ENCODE measurements at regions not wholly inside any gene's neighbourhood (a gene's known extent, or its start where the extent isn't known, plus 50 kb on each side); places are given as distances from the start of the nearest gene placed in this dataset.
"Not testable (repeated sequence)": the region's sequence is repeated elsewhere in the genome, so short reads cannot be mapped to it uniquely, and the experiment has no call there.

DNA sequence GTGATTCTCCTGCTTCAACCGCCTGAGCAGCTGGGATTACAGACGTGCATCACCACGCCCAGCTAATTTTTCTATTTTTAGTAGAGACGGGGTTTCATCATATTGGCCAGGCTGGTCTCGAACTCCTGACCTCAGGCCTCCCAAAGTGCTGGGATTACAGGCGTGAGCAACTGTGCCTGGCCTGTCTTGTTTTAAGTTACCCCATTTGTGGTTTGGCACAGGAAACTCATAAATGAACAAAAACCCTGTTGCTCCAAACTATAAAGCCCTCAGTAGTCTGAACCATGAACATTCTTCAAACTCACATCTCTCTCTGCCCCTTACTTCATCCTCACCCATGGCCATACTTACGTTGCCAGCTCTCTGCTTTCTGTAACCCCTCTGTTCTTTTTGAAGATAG lies 61.7 kb downstream of the RHOU start:
- not testable (repeated sequence) for ATAC-seq

DNA sequence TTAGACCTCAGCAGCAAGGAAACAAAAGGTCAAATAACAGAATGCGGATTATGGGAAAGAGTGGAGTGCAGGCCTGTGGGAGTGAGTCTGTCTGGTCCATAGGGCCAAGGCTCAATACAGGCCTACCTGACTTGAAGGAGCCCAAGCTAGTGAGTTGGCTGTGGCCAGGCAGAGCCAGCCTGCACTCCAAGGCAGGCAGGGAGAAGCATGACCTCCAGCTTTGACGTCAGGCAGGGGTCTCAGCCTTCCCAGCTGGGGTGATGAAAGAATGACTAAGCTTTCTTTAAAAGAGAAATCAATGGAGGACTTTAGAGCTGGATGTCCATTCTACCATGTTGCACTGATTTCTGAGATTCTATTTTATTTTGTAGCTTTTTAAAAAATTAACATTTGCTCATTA lies 62.8 kb downstream of the RHOU start:
- ATAC-seq: no peak

DNA sequence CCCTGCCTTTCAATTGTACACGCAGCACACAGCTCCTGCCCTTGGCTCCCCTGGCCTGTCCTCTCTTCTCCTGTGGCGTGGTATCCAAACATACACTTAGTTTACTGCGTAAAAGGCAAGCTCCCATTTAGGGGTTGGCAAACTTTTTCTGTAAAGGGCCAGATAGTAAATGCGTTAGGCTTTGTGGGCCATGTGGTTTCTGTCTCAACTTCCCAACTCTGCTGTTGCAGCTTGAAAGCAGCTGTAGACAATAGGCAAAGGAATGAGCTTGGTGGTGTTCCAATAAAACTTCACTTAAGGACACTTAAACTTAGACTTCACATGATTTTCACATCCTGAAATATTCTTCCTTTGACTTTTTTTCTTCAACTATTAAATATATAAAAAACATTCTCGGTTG lies 63.3 kb downstream of the RHOU start:
- no peak for ATAC-seq

DNA sequence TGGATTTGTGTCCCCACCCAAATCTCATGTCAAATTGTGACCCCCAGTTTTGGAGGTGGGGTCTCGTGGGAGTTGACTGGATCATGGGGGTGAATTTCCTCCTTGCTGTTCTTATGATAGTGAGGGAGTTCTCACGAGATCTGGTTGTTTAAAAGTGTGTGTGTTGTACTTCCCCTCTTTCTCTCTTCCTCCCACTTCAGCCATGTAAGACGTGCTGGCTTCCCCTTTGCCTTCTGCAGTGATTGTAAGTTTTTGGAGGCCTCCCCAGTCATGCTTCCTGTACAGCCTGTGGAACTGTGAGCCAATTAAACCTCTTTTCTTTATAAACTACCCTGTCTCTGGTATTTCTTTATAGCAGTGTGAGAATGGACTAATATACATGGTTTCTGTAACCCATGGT lies 64.6 kb downstream of the RHOU start:
- ATAC-seq: no peak

DNA sequence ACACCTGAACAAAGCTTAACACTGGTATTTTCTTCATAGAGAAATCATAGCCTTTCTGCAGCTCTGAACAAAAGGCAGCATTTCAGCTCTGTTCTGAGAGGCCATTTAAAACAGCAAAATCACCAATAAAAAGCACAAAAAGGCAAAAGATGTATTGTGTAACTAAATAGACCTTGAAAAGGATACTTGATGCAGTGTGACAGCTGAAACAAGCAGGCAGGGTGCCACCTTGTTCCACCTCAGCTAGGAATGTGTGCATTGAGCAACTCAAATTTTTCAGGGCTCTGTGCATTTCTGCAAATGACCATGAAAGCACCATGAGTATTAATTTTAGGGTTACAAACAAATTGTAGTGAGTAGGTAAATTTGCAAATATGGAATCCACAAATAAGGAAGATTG lies 65.8 kb downstream of the RHOU start:
- no peak for ATAC-seq

DNA sequence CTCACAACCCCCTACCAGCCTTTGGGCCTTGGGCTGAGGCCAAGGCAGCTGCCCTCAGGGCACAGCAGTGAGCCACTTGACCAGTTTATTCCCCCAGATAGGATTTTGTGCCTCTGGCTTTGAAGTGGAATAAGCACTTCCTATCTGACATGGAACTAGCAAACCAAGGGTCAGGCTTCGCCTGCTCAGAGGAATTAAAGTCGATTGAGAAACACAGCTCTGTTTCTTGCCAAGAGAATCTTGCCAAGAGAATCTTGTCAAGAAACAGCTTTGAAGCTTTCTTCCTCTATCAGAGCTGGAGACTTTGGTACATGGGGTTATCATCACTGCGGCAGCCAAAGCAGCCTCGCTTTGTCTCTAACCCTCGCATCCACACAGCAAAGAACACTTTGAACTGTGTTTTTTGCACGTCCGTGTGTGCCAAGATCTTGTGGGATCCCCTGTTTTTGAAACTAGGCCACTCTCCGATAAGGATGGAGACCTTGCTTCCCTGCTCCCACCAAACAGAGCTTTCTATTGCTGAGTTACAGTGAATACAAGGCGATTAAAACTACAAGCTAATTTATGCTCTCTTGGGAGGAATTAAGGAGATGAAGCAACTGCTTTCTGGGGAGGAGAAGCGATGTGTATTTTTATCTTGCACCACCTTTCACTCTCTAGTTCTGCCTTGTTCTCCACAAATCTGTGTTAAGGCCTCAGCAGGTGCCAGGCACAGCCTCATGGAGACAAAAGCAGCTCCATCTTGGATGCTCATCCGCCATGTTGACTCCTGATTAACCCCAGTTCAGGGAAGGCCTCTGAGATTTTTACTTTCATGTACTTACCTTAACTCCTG lies 67.3 kb downstream of the RHOU start:
- ATAC-seq: no peak

DNA sequence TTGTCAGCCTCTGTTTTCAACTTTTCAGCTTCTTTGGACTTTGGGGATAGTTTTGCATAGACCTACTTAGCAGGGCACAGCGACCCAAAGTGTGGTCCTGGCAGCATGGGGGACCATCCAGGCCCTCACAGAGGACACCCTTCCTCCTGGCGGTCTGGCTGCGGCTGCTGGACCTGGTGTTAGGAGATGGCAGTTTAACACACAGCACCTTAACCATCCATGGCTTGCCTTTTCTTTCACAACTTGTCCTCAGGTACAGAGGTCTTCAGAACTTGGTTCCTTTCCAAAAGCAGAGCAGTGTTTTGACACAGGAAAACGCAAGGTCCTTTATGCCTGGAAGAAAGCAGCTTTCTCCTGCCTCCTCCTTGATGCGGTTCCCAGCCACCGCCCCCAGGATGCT lies 68.1 kb downstream of the RHOU start:
- no peak for ATAC-seq

DNA sequence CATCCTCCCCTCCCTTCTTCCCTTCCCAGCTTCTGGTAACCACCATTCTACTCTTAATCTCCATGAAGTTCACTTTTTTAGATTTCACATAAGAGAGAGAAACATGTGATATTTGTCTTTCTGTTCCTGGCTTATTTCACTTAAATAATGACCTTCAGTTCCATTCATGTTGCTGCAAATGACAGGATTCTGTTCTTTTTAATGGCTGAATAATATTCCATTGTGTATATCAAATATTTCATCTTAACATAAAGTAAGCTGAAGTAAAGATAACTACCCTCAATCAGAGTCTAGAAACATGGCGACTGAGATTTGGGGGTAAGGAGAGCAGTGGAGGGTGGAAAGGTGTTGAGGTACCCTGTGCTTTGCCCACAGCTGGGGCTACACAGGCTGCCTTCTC lies 68.9 kb downstream of the RHOU start:
- ATAC-seq: no peak

DNA sequence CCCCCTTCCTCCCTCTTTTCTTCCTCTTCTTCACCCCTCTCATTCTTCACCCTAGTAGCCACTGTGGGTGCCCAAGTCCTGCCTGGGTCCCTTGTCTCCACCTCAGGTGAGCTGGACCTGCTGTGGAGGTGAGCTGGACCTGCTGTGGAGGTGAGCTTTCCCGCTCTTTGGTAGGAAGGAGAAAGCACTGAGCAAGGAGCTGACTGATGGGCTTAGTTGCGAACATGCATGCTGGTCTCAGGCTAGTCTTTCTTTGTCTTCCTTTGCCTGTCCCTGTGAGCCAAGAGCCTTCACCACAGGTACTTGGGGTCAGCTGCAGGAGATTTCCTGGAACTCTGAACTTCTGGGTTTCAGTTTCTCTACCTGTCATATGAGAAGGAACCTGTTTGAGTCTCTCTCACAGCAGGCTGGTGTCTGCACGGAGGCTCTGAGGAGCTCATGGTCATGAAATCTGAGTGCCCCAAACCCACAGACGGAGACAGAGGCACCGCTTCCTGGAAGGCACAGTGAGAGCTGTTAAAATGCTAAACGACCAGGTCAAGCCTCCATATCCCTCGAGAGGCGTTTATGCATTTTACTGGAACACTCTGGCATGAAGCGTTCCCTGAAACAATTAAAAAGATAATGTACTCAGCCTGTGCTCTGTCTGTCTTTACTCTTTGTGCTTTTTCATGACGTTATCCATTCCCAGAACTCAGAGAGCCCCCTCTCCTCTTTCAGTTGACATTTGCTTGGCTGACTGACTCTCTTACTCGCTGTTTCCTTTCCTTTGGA lies 69.5 kb downstream of the RHOU start:
- peak; percentile 76 to 80 for ATAC-seq

DNA sequence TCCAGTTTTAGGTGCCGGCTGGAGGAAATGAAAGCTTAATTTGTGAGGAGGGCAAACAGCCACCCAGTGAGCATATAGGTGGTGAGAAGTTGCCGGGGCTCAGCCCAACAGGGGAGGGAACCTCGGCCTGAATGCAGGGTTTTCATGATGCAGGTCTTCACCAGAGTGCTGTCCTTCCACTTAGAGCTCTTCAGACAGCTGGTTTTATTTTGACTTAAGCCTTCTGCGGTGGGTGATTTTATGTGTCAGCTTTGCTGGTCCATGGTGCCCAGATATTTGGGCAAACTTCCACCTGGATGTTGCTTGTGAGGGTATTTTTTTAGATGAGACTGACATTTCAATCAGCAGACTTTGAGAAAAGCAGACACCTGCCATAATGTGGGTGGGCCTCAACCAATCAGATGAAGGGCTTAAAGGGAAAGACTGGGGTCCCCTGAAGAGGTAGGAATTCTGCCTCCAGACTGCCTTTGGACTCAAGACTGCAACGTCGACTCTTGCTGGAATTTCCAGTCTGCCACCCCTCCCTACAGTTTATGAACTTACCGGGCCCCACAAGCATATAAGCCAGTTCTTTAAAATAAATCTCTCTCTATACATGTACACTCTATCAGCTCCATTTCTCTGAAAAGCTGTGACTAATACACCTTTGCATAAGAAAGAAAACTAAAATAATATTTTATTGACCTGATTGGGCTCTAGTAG lies 72.8 kb downstream of the RHOU start:
- no peak for ATAC-seq

DNA sequence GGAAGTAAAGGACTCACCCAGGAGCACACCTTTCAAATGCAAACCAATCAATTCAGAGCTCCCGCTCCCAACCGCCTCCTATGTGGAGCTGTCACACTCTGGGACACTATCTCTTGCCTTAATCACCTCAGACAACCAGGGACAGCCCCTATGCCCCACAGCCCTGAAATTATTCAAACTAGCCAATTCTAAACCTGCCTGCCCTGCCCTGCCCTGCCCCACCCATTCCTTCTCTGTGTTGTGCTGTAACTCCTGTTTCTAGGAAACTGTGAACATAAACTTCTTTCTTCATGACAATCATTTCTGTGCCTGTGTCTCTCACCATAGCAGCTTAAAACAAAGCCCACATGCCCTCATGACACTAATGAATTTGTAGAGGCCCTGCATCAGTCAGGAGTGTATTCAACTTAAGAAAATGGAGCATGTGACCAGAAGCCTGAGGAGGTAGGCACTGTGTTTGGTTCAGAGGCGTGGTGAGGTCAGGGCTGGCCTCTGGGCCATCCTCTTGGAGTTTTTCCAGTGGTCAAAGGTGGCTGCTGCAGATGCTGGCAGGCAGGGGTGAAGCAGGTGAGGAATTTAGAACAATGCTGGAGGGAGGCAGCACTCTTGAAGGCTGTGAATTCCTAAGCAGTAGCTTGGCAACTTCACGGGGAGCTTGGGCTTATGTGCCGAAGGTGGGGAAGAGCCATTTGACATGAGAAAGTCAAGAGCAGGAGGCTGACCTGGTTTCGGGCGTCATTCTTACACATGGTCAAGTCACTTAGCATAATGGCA lies 74.5 kb downstream of the RHOU start:
- peak; percentile 24 to 59 for ATAC-seq

DNA sequence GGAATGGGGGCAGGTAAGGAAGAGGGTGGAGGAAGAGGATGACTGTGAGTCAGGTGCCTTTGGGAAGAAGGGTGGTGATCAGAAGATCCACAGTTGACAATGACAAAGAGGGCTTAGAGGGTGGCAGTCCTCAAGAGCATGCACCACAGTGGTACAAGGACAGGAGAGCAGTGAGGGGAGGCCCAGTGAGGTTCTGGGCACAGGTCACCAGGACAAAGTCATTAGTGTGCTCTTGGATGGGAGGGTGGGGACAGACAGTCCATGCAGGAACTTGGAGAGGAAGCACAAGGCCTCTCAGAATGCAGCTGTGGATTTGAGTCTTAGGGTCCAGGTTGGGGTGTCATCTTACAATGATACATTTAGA lies 75.1 kb downstream of the RHOU start:
- ATAC-seq: peak in 1 of 2 donors; percentile 17

DNA sequence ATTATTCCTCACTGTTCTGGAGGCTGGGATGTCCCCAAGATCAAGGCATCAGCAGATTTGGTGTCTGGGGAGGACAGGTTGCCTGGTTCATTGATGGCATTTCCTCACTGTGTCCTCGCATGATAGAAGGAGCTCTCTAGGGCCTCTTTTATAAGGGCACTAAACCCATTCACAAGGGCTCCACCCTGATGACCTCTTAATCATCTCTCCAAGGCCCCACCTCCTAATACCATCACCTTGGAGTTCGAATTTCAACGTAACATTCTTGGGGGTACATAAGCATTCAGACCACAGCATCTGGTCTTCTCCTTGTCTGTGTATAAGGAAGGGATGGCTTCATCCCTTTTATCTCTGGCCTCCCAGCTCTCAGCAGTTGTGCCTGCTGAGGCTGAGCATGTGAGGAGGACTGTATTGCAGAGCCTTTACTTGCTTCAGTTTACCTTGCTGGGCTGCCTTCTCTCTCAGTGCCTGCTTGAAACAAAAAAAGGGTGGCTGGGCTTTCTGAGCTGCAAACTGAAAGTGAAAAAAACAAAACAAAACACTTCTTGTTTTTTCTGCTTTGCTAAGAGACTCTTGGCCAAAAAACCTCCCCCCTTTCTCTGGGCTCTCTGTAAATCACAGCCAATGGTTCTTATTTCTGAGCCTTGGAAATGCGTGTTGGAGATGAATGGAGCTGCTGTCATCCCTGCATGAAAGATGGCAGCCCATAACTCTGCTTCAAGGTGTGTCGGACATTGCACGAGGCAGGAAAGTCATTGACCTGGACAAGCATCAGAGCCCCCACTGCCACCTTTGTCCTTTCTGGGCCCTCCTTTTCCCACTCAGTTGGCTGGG lies 75.8 kb downstream of the RHOU start:
- no peak for ATAC-seq

DNA sequence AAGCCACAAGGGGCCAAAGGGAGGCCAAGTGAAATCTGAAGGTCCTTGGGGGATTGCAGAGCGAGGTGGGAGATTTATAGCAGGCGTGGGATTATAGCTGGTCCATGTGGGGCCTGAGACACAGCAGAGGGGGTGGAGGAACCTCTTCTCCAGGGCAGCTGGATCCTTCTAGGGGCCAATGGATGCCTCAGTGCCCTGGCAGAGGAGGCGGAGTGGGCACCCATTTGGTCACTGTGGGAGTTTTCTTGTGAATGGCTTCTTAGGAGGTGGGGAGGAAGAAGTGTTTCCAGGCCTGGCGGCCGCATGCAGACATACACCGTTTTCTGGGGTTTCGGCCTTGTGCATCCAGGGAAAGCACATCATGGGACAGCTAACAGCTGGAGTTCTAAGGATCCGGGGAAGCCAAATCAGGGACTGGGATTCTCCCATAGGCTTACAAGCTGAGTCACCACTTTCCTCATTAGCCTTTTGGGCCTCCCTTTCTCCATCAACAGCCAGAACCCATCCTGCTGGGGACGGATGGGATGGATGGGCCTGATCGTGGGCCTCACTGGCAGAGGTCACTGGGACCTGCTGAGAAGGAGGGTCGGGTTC lies 76.5 kb downstream of the RHOU start:
- ATAC-seq: no peak

DNA sequence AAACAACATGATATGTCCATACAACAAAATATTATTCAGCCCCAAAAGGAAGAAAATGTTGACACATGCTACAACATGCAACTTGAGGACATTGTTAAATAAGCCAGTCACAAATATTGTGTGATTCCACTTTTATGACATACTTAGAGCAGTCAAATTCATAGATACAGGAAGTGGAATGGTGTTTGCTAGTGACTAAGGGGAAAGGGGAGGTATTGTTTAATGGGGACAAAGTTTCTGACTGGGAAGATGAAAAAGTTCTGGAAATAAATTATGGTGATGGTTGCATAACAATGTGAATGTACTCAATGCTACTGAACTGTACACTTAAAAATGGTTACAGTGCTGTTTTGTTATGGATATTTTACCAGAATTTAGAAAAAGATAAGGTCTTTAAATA lies 77.7 kb downstream of the RHOU start:
- no peak for ATAC-seq

DNA sequence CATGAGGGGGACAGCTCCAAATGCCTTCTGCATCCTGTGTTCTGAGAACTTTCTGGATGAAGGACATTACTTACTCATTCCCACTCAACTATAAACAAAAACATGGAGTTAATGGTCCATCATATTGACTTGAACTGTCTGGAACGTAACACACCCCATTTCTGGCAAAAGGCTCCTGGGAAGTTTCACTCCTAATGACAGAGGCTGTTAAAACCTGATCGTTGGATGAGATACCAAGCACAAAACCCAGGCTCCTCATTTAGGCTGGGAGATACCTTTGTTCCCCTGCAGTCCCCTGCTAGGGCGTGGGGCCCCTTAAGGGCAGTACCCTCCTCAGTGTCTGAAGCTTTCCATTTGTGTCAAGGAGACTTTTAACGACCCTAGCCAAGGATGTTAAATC lies 78.9 kb downstream of the RHOU start:
- no peak for ATAC-seq

DNA sequence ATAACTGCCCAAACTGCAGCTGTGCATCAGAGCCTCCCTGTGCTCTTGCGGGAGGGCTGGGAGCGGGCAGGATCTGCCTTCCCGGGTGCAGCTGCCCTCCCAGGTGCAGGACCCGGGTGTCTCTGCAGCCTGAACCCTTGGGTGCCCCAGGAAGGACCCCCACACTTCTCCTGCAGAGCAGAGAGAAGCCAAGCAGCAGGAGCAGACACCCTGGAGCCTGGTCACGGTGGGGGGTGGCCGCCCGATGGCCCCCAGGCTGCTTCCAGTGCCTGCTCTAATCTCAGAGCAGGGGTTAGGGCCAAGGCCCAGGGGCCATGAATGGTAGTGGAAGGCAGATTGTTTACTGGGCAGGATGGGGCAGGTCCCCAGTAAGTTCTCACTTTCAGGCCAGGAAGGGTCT lies 83.0 kb downstream of the RHOU start:
- ATAC-seq: no peak

DNA sequence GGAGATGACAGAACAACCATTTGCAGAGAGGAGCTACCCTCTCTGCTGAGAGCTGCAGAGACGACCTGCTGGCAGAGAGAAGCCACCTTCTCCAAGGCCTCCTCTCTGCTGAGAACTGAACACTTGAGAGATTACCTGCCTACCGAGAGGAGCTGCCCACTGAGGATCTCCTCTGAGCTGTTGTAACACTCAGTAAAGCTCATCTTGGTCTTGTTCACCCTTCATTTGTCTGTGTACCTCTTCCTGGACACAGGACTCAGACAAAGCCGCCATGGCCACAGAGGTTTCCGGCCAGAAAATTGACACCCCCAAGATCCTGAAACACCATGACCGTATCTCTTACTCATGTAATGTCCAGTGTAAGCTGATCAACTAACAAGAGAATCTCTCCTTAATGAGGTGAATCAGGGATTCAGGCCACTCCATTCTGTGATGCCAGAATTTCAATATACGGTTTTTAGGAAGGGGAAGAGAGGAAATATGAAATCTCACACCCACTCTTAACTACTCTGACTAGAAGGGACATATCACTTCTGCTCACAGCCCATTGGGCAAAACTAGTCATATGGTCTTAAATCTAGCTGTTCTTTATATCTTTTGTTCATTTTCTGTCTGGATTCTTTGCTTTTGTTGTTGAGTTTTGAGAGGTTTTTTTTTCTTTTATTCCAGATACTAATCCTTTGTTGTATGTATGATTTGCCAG lies 83.8 kb downstream of the RHOU start:
- ATAC-seq: no peak

DNA sequence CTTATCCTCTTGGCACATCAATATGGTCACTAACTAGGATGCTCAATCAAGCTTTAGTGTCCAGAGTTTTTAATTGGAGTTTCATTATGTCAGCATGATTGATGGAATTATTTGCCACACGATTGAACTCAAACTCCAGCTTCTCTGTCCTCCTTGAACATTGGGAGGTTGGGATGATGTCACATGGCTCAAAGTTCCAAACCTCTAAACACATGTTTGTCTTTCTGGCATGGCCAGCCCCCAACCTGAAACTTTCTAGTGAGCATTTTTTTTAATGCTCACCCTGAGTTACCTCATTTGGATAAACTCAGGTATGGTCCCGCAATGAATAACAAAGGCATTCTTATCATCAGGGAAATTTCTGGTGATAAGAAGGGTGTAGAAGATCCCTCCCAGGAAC lies 86.0 kb downstream of the RHOU start:
- no peak for ATAC-seq

DNA sequence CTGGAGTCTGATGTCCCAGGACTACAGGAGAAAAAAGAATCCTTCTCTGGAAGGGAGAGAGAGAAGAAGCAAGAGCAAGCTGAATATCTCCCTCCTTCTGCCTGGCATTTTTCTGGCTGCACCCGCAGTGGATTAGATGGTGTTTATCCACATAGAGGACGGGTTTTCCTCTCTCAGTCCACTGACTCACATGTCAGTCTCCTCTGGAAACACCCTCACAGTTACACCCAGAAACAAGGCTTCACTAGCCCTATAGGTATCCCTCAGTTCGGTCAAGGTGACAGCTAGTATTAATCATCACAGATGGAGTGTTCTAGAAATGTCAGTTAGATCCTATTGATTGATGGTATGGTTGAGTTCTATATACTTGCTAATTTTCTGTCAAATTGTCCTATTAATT lies 87.9 kb downstream of the RHOU start:
- no peak for ATAC-seq

DNA sequence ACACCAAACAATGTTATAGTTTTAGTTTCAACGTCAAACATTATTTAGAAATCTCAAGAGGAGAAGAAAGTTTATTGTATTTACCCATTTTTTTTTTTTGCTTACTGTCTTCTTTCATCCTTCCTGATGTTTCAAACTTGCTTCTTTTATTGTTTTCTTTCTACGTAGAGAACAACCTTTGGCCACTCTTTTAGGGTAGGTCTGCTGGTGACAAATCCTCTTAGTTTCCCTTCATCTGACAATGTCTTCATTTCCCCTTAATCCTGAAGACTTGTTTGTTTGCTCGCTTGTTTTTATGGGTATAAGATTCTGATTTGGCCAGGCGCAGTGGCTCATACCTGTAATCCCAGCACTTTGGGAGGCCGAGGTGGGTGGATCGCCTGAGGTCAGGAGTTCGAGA lies 89.1 kb downstream of the RHOU start:
- ATAC-seq: no peak

All from activated CD4-positive, CD25-positive, alpha-beta regulatory T cell treated with anti-CD3 and anti-CD28 coated beads, Interleukin-2, amount 50 U/mL, for 24 hours (primary cell).